Naive B cell (primary cell): ENCODE measurements at regions not wholly inside any gene's neighbourhood (a gene's known extent, or its start where the extent isn't known, plus 50 kb on each side); places are given as distances from the start of the nearest gene placed in this dataset.

ENCODE experiments used
- ATAC-seq, 2 donors: fragments of 150-1000 bp; cut with Tn5 transposase; 2 replicates each; pipeline ENCODE4 v1.10.0; 2021; ENCODE audit warnings: low read depth in 2 of 2, mild to moderate bottlenecking in 2 of 2, moderate library complexity in 2 of 2
- DNase-seq: peaks from one replicate; pipeline ENCODE4 v3.0.0; 2022
- H3K27ac Mint-ChIP-seq, 6 donors: one replicate each; pipeline ENCODE4 v1.8.0; 2020 to 2022; ENCODE audit warnings: mild to moderate bottlenecking in 6 of 6, mixed read lengths in 6 of 6, moderate library complexity in 5 of 6, inconsistent platforms in 2 of 6
- H3K27me3 Mint-ChIP-seq, 3 donors: one replicate each; pipeline ENCODE4 v1.8.0; 2021 to 2022; ENCODE audit warnings: mixed read lengths in 3 of 3, mild to moderate bottlenecking in 1 of 3
- H3K36me3 Mint-ChIP-seq, 2 donors: one replicate each; pipeline ENCODE4 v1.8.0; 2020 to 2022; ENCODE audit warnings: mixed read lengths in 2 of 2, inconsistent platforms in 1 of 2, mild to moderate bottlenecking in 1 of 2
- H3K4me1 Mint-ChIP-seq, 3 donors: one replicate each; pipeline ENCODE4 v1.8.0; 2020 to 2022; ENCODE audit warnings: mixed read lengths in 3 of 3, inconsistent platforms in 1 of 3, mild to moderate bottlenecking in 1 of 3, moderate library complexity in 1 of 3
- H3K4me3 Mint-ChIP-seq, 8 donors: one replicate each; pipeline ENCODE4 v1.8.0; 2020 to 2022; ENCODE audit warnings: mild to moderate bottlenecking in 8 of 8, mixed read lengths in 8 of 8, moderate library complexity in 8 of 8, inconsistent platforms in 2 of 8
- H3K9me3 Mint-ChIP-seq, 7 donors: one replicate each; pipeline ENCODE4 v1.8.0; 2020 to 2022; ENCODE audit warnings: mixed read lengths in 7 of 7, mild to moderate bottlenecking in 5 of 7, inconsistent platforms in 2 of 7, moderate library complexity in 1 of 7

GRCh38 chr9:107612136-107612535, 122.6 kb upstream of the KLF4 start:
- DNase-seq (no peak), ATAC-seq (no peak)
- Mint-ChIP-seq H3K27me3 (peaks cover 0 to 14% (median 0%) of the 10 kb centered on the region in 3 donors), H3K27ac (peak overlapping the region in 1 of 6 donors; percentile 9), H3K9me3 (no peaks in the 10 kb centered on the region), H3K4me1 (no peaks in the 10 kb centered on the region), H3K4me3 (no peak overlapping the region), H3K36me3 (no peaks in the 10 kb centered on the region)

- Mint-ChIP-seq H3K36me3 (no peaks in the 10 kb centered on the region), H3K4me3 (no peak overlapping the region), H3K9me3 (no peaks in the 10 kb centered on the region), H3K27me3 (peaks cover 0 to 14% (median 5%) of the 10 kb centered on the region in 3 donors), H3K27ac (peak overlapping the region in 1 of 6 donors; percentile 6), H3K4me1 (no peaks in the 10 kb centered on the region)
- DNase-seq (no peak), ATAC-seq (no peak)
Observed at GRCh38 chr9:107609547-107609946, 120.0 kb upstream of the KLF4 start.

GRCh38 chr9:107606149-107606790, 116.7 kb upstream of the KLF4 start:
- Mint-ChIP-seq H3K36me3 (no peaks in the 10 kb centered on the region), H3K4me3 (no peak overlapping the region), H3K27ac (peak overlapping the region in 1 of 6 donors; percentile 74), H3K4me1 (no peaks in the 10 kb centered on the region), H3K27me3 (peaks cover 0 to 5% (median 4%) of the 10 kb centered on the region in 3 donors), H3K9me3 (peaks cover 0 to 1% (median 0%) of the 10 kb centered on the region in 7 donors)
- no peak for DNase-seq
- ATAC-seq: no peak

- Mint-ChIP-seq H3K4me3 (no peak overlapping the region), H3K4me1 (no peaks in the 10 kb centered on the region), H3K9me3 (peaks cover 0 to 1% (median 0%) of the 10 kb centered on the region in 7 donors), H3K36me3 (no peaks in the 10 kb centered on the region), H3K27ac (no peak overlapping the region), H3K27me3 (peaks cover 0 to 5% (median 0%) of the 10 kb centered on the region in 3 donors)
- DNase-seq (no peak), ATAC-seq (no peak)
Observed at GRCh38 chr9:107605041-107605440, 115.5 kb upstream of the KLF4 start.

GRCh38 chr9:107603281-107603680, 113.7 kb upstream of the KLF4 start:
- H3K27ac Mint-ChIP-seq: peak overlapping the region in 1 of 6 donors; percentile 37
- H3K4me1 Mint-ChIP-seq: no peaks in the 10 kb centered on the region
- peaks cover 0 to 1% (median 0%) of the 10 kb centered on the region in 7 donors for H3K9me3 Mint-ChIP-seq
- no peaks in the 10 kb centered on the region for H3K36me3 Mint-ChIP-seq
- ATAC-seq: no peak
- H3K4me3 Mint-ChIP-seq: no peak overlapping the region
- no peak for DNase-seq
- peaks cover 0 to 5% (median 2%) of the 10 kb centered on the region in 3 donors for H3K27me3 Mint-ChIP-seq

- DNase-seq: no peak
- H3K4me3 Mint-ChIP-seq: no peak overlapping the region
- ATAC-seq: no peak
- peaks cover 0 to 4% (median 0%) of the 10 kb centered on the region in 3 donors for H3K27me3 Mint-ChIP-seq
- peaks cover 0 to 1% (median 0%) of the 10 kb centered on the region in 7 donors for H3K9me3 Mint-ChIP-seq
- no peaks in the 10 kb centered on the region for H3K4me1 Mint-ChIP-seq
- no peak overlapping the region for H3K27ac Mint-ChIP-seq
- H3K36me3 Mint-ChIP-seq: no peaks in the 10 kb centered on the region
Observed at GRCh38 chr9:107600060-107600573, 110.5 kb upstream of the KLF4 start.

- no peak for DNase-seq
- H3K4me1 Mint-ChIP-seq: no peaks in the 10 kb centered on the region
- no peaks in the 10 kb centered on the region for H3K36me3 Mint-ChIP-seq
- no peaks in the 10 kb centered on the region for H3K9me3 Mint-ChIP-seq
- no peak for ATAC-seq
- no peak overlapping the region for H3K4me3 Mint-ChIP-seq
- H3K27me3 Mint-ChIP-seq: peaks cover 0 to 12% (median 0%) of the 10 kb centered on the region in 3 donors
- peak overlapping the region in 1 of 6 donors; percentile 24 for H3K27ac Mint-ChIP-seq
Observed at GRCh38 chr9:107597743-107598217, 108.2 kb upstream of the KLF4 start.

- no peaks in the 10 kb centered on the region for H3K36me3 Mint-ChIP-seq
- no peaks in the 10 kb centered on the region for H3K4me1 Mint-ChIP-seq
- H3K27me3 Mint-ChIP-seq: peaks cover 0 to 12% (median 0%) of the 10 kb centered on the region in 3 donors
- no peak overlapping the region for H3K27ac Mint-ChIP-seq
- H3K9me3 Mint-ChIP-seq: no peaks in the 10 kb centered on the region
- ATAC-seq (no peak), DNase-seq (no peak)
- no peak overlapping the region for H3K4me3 Mint-ChIP-seq
Observed at GRCh38 chr9:107594908-107595530, 105.5 kb upstream of the KLF4 start.

- no peak overlapping the region for H3K4me3 Mint-ChIP-seq
- H3K4me1 Mint-ChIP-seq: no peaks in the 10 kb centered on the region
- ATAC-seq: no peak
- no peak for DNase-seq
- H3K36me3 Mint-ChIP-seq: no peaks in the 10 kb centered on the region
- peaks cover 0 to 11% (median 3%) of the 10 kb centered on the region in 3 donors for H3K27me3 Mint-ChIP-seq
- H3K27ac Mint-ChIP-seq: no peak overlapping the region
- no peaks in the 10 kb centered on the region for H3K9me3 Mint-ChIP-seq
Observed at GRCh38 chr9:107593224-107593870, 103.8 kb upstream of the KLF4 start.

GRCh38 chr9:107592424-107592823, 102.9 kb upstream of the KLF4 start:
- no peak for ATAC-seq
- DNase-seq: no peak
- no peak overlapping the region for H3K4me3 Mint-ChIP-seq
- no peak overlapping the region for H3K27ac Mint-ChIP-seq
- peaks cover 0 to 6% (median 3%) of the 10 kb centered on the region in 3 donors for H3K4me1 Mint-ChIP-seq
- H3K27me3 Mint-ChIP-seq: peaks cover 0 to 17% (median 7%) of the 10 kb centered on the region in 3 donors
- H3K36me3 Mint-ChIP-seq: no peaks in the 10 kb centered on the region
- H3K9me3 Mint-ChIP-seq: no peaks in the 10 kb centered on the region

- Mint-ChIP-seq H3K27ac (no peak overlapping the region), H3K36me3 (no peaks in the 10 kb centered on the region), H3K9me3 (no peaks in the 10 kb centered on the region), H3K4me1 (peaks cover 0 to 7% (median 5%) of the 10 kb centered on the region in 3 donors), H3K4me3 (no peak overlapping the region), H3K27me3 (peaks cover 0 to 24% (median 7%) of the 10 kb centered on the region in 3 donors)
- DNase-seq: no peak
- ATAC-seq: no peak
Observed at GRCh38 chr9:107591781-107592180, 102.2 kb upstream of the KLF4 start.

GRCh38 chr9:107588393-107588792, 98.8 kb upstream of the KLF4 start:
- no peak overlapping the region for H3K27ac Mint-ChIP-seq
- no peak for ATAC-seq
- no peaks in the 10 kb centered on the region for H3K9me3 Mint-ChIP-seq
- H3K4me3 Mint-ChIP-seq: peak overlapping the region in 1 of 8 donors; percentile 48
- no peaks in the 10 kb centered on the region for H3K36me3 Mint-ChIP-seq
- no peak for DNase-seq
- H3K4me1 Mint-ChIP-seq: peaks cover 4 to 10% (median 7%) of the 10 kb centered on the region in 3 donors
- peaks cover 8 to 30% (median 23%) of the 10 kb centered on the region in 3 donors for H3K27me3 Mint-ChIP-seq

- H3K27me3 Mint-ChIP-seq: peaks cover 8 to 37% (median 23%) of the 10 kb centered on the region in 3 donors
- no peaks in the 10 kb centered on the region for H3K9me3 Mint-ChIP-seq
- peak overlapping the region in 2 of 8 donors; percentile 30 to 55 for H3K4me3 Mint-ChIP-seq
- peaks cover 4 to 10% (median 7%) of the 10 kb centered on the region in 3 donors for H3K4me1 Mint-ChIP-seq
- no peak for ATAC-seq
- H3K27ac Mint-ChIP-seq: peak overlapping the region in 3 of 6 donors; percentile 28 to 82 (median 67)
- no peak for DNase-seq
- no peaks in the 10 kb centered on the region for H3K36me3 Mint-ChIP-seq
Observed at GRCh38 chr9:107587191-107587963, 97.8 kb upstream of the KLF4 start.
